ENCODE measurements at regions not wholly inside any gene's neighbourhood (a gene's known extent, or its start where the extent isn't known, plus 50 kb on each side); places are given as distances from the start of the nearest gene placed in this dataset.

DNA sequence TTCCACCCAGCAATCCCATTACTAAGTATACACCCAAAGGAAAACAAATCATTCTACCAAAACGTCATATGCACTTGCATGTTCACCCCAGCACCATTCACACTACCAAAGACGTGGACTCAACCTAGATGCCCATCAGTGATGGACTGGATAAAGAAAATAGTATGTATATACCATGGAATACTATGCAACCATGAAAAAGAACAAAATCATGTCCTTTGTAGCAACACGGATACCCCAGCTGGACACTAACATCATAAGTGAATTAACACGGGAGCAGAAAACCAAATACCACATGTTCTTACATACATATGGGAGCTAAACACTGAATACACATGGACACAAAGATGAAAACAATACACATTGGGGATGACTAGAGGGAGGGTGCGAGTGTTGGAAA is 309.1 kb upstream of the KLF3 start:
- Histone ChIP-seq H3K4me2 (ENCODE audit: low read length) (no peak overlapping the region), H3K79me2 (replicated peaks; ENCODE audit: insufficient read depth, low read length) (no peaks in the 10 kb centered on the region), H3K27ac (ENCODE audit: low read length) (no peak overlapping the region), H3F3A (ENCODE audit: insufficient read depth, low read length, poor library complexity, severe bottlenecking) (no peaks in the 10 kb centered on the region), H3K27me3 (ENCODE audit: insufficient read depth, low read depth, low read length) (no peaks in the 10 kb centered on the region), H3K9me3 (ENCODE audit: low read length) (peaks cover 11% of the 10 kb centered on the region), H3K4me3 (ENCODE audit: low read length) (no peak overlapping the region), H3K9ac (ENCODE audit: low read length) (no peak overlapping the region), H3K9me2 (ENCODE audit: insufficient read depth, low read length) (no peaks in the 10 kb centered on the region), H2AFZ (ENCODE audit: low read depth, low read length) (no peak overlapping the region), H4K20me1 (ENCODE audit: insufficient read depth) (no peaks in the 10 kb centered on the region), H3K36me3 (ENCODE audit: insufficient read depth, low read length) (no peaks in the 10 kb centered on the region)
- TF ChIP-seq POLR2AphosphoS5 (IDR thresholded peaks at IDR 0.05) (no peak), SMC3 (conservative IDR thresholded peaks at IDR 0.05; ENCODE audit: poor library complexity) (no peak), CTCF (IDR thresholded peaks at IDR 0.05; ENCODE audit: poor library complexity, severe bottlenecking) (no peak), REST (IDR thresholded peaks at IDR 0.05; ENCODE audit: borderline replicate concordance) (no peak), MXI1 (conservative IDR thresholded peaks at IDR 0.05; ENCODE audit: poor library complexity, severe bottlenecking) (no peak), EP300 (conservative IDR thresholded peaks at IDR 0.05; ENCODE audit: poor library complexity, severe bottlenecking) (no peak), TAF1 (IDR thresholded peaks at IDR 0.05; ENCODE audit: low read depth) (no peak), EZH2 (IDR thresholded peaks at IDR 0.05; ENCODE audit: borderline replicate concordance, insufficient read depth, low read length, poor library complexity, severe bottlenecking) (no peak), RAD21 (conservative IDR thresholded peaks at IDR 0.05) (no peak)

DNA sequence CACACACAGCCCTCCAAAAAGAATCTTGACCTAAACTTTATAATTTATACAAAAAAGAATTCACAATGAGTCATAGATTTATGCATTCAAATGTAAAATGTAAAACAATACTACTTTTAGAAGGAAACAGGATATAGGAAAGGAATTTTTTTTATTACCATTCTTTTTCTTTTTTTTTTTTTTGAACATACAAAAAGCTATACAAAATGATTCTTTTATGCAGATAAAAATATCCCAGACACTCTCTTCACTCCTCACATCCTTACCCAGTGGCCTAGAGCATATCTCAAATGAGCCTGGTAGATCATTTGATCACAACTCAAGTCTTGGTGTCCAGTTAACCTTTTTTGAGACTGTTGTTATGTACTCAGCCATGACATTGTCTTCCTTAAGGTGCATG is 307.3 kb upstream of the KLF3 start:
- no peaks in the 10 kb centered on the region for H3K36me3 ChIP-seq (ENCODE audit: insufficient read depth, low read length)
- H3K9ac ChIP-seq (ENCODE audit: low read length), result no peak overlapping the region
- H3F3A ChIP-seq (ENCODE audit: insufficient read depth, low read length, poor library complexity, severe bottlenecking), result no peaks in the 10 kb centered on the region
- no peak overlapping the region for H3K4me3 ChIP-seq (ENCODE audit: low read length)
- H2AFZ ChIP-seq (ENCODE audit: low read depth, low read length), result no peak overlapping the region
- peaks cover 11% of the 10 kb centered on the region for H3K9me3 ChIP-seq (ENCODE audit: low read length)
- H4K20me1 ChIP-seq (ENCODE audit: insufficient read depth), result no peaks in the 10 kb centered on the region
- no peaks in the 10 kb centered on the region for H3K9me2 ChIP-seq (ENCODE audit: insufficient read depth, low read length)
- H3K27ac ChIP-seq (ENCODE audit: low read length), result no peak overlapping the region
- TF ChIP-seq TAF1 (IDR thresholded peaks at IDR 0.05; ENCODE audit: low read depth) (no peak), REST (IDR thresholded peaks at IDR 0.05; ENCODE audit: borderline replicate concordance) (no peak), SMC3 (conservative IDR thresholded peaks at IDR 0.05; ENCODE audit: poor library complexity) (no peak), RAD21 (conservative IDR thresholded peaks at IDR 0.05) (no peak), MXI1 (conservative IDR thresholded peaks at IDR 0.05; ENCODE audit: poor library complexity, severe bottlenecking) (no peak), POLR2AphosphoS5 (IDR thresholded peaks at IDR 0.05) (no peak), EP300 (conservative IDR thresholded peaks at IDR 0.05; ENCODE audit: poor library complexity, severe bottlenecking) (no peak), EZH2 (IDR thresholded peaks at IDR 0.05; ENCODE audit: borderline replicate concordance, insufficient read depth, low read length, poor library complexity, severe bottlenecking) (no peak), CTCF (IDR thresholded peaks at IDR 0.05; ENCODE audit: poor library complexity, severe bottlenecking) (no peak)
- no peak overlapping the region for H3K4me2 ChIP-seq (ENCODE audit: low read length)
- no peaks in the 10 kb centered on the region for H3K79me2 ChIP-seq (replicated peaks; ENCODE audit: insufficient read depth, low read length)
- no peaks in the 10 kb centered on the region for H3K27me3 ChIP-seq (ENCODE audit: insufficient read depth, low read depth, low read length)
